GM19351 (cell line): ENCODE measurements at regions not wholly inside any gene's neighbourhood (a gene's known extent, or its start where the extent isn't known, plus 50 kb on each side); places are given as distances from the start of the nearest gene placed in this dataset.
A peak's percentile ranks its signal among the peaks of the same experiment; 100 is the strongest.
"Not testable (repeated sequence)": the region's sequence is repeated elsewhere in the genome, so short reads cannot be mapped to it uniquely, and the experiment has no call there.

Source experiments
- ATAC-seq: cut with Tn5 transposase; IDR thresholded peaks from one replicate; pipeline ENCODE4 v1.9.1; 2021; ENCODE audit warnings: mild to moderate bottlenecking, moderate library complexity; ENCODE audit not compliant: unreplicated experiment

DNA sequence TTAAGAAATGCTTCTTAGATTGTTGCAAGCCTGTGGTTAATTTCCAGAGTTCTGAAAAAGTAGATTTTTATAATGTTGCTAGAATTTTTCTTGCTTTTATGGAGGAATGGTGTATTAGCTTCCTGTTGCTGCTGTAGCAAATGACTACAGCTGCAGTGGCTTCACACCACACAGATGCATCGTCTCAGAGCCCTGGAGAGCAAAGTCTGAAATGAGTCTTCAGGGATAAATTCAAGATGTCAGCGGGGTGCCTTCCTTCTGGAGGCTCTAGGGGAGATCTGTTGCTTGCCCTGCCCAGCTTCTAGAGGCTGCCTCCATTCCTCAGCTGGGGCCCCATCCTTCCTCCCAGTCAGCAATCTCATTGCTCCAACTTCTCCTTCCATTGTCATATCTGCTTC is 187.8 kb downstream of the ZNF516 start:
- ATAC-seq, result no peak

DNA sequence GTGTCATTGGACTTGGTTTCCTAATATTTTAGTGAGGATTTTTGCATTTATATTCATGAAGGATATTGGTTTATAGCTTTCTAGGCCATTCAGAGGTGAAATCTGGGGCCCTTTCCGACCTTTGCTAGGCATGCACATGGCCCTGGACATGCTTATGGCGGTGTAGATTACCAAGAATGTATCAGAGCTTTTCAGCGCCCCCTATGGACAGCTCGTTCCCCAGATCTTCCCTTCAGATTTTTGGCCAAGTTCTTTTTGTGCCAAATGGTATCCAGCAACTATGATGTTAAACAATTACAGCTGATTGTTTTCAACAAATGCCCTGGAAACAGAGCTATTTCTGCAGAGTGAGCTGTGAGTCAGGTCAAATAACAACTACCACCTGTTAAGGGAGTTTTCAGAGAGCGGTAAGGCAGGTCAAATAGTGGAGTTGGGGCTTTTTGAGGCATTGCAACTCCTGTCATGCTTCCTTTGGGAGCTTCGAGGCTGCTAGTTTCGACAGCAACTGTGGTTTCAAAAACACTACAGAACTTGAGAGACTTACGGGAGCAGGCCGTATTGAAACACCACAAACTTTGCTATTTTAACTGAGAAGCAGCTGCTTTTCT is 188.3 kb downstream of the ZNF516 start:
- ATAC-seq, result no peak

- ATAC-seq, result no peak
Observed at GRCh38 chr18:76285866-76286265, 209.2 kb downstream of the ZNF516 start.

DNA sequence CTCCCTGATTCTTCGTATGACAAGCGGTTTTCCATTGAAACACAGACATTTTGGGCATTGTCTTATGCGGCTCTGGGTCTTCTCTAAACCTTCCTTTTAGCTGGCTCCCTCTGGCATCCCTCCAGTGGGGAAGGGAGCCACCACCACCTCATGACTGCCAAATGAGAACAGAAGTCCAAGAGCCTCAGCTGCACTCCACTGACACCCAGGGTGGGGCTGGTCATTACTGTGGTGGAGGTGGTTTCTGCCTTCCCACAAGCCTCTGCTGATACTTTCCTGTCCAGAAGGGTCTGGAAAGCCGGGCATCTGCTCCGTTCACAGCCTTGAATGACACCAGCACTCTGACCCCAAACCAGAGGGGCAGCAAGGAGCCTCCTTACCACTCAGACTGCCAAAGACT is 213.5 kb downstream of the ZNF516 start:
- no peak for ATAC-seq

DNA sequence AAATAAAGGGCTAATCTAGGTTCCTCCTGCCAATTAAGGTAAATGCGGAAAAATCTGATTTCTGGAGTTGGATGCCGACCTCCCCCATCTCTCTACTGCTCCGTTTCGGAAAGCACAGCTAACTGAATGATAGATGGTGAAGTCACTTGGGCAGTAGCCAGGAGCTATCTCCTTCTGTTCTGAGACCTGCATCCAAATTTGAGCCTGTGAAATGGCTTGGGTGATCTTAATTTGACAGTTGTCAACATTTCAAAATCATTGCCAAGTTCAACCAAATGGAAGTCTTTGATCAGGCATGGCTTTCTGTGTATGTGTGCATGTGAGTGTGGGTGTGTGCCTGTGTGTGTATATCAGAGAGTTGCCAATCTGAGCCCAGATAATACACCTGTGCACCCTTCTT is 217.2 kb downstream of the ZNF516 start:
- no peak for ATAC-seq

DNA sequence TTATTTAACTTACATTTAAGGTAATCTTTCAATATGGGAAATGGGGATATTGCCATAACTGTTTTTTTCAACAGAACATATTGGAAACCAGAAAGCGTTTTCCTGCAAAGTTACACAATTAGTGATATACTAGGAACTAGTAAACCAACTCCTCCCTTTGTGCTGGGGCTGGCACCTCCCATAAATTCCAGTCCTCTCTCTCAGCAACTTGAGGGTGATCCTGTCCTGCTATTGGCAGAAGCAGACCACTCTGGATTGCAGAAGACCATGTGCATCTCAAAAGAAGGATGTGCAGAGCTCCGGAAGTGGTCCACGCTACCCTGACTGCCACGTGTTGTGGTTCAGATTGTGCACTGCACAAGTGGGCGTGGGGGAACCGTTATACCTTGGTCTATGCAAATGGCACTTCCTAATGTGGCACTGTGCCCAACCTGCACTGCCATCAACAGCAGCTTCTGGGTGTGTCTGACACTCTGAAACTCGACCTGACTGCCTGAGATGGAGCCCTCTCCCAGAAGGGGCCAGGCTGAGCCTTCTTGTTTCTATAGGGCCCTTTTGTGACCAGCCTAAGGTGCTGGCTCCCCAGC is 219.2 kb downstream of the ZNF516 start:
- ATAC-seq, result peak; percentile 49

DNA sequence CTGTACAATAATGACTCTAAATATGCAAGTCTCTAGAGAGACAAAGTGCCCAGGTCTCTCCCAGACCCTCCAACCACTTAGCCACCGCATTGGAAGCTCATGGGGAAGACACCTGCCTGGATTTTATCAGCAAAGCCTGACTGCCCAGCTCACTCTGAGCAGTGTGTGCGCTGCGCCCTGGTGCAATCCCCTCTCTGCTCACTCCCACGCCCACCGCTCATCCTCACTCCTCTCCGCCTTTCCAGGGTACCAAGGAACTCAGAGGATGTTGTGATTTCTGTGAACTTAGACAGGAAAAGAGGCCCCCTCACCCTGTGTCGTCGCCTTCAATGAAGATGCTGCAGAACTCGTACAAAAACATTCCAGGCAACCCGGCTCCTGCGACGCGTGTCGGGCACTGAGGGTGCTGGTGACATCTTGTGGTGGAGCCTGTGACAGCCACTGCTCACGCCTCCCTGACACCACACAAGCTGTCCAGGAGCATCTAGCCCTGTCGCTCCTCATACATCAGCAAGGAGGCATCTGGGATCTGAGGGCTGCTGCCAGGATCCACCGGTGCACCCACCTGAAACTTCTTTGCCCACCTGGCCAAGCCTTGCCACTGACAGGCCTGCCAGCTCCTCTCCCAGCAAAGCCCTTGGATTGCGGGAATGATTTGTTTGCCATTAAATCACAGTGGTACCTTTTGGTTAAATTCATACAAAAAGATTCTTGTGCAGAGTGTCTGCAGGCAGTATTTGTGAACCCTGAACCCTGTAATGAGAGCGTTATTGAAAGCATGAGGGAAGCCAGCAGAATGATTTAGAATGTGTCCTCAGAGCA is 220.4 kb downstream of the ZNF516 start:
- no peak for ATAC-seq

DNA sequence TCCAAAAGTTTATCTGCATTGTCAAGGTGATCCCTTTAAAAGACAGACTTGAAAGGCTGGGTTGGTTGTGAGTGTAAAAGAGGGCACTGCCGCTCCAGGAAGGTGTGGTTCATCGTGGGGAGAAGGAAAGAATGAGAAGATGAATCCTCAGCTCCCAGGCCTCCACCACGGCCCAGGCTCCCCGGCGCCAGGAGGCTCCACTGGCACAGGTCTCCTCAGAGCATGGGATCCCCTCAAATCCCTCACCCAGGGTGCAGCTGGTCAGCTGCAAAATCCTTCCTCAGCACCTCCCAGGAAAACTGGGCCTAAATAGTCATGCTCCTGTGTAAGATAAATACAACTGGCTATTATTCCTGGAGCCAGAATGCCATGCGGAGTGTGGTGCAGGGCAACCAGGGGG is 221.1 kb downstream of the ZNF516 start:
- no peak for ATAC-seq

DNA sequence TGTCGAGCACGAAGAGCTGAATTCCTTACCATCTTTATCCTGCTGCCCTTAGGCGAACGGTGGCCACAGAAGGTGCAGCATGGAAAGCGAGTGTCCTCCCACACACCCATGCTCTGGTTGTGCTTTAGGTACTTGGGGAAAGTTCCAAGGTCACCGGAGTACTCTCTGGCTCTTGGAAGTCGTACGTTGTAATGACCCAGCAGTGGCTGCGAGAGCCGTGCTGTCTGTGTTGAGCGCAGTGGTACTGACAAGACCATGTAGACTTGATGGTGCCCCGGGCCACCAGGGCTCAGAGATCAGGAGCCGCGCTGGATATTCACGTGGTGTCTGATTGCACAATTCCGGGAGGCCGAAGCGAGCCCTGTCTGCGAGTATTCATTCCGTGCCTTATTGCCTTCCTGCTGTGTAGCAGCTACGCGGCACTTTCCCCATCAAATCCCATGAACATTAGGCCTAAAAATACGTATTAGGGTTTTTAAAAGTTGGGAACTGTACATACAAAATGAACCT is 222.0 kb downstream of the ZNF516 start:
- ATAC-seq, result no peak

DNA sequence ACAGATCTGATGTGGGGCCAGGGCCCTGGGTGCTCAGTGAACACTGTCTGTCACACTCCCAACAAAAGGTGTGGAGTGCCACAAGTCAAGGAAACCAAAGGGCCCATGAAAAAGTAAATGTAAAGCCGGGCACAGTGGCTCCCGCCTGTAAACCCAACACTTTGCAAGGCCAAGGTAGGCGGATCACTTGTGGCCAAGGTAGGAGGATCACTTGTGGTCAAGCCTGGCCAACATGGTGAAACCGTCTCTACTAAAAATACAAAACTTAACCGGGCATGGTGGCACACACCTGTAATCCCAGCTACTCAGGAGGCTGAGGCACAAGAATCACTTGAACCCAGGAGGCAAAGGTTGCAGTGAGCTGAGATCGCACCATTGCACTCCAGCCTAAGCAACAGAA is 227.6 kb downstream of the ZNF516 start:
- not testable (repeated sequence) for ATAC-seq

- no peak for ATAC-seq
Observed at GRCh38 chr18:76266236-76266991, 228.6 kb downstream of the ZNF516 start.

GRCh38 chr18:76265497-76266235 is 229.4 kb downstream of the ZNF516 start:
- no peak for ATAC-seq

GRCh38 chr18:76264876-76265250 is 230.2 kb downstream of the ZNF516 start:
- ATAC-seq, result no peak

- ATAC-seq, result no peak
Observed at GRCh38 chr18:76264198-76264875, 230.7 kb downstream of the ZNF516 start.

DNA sequence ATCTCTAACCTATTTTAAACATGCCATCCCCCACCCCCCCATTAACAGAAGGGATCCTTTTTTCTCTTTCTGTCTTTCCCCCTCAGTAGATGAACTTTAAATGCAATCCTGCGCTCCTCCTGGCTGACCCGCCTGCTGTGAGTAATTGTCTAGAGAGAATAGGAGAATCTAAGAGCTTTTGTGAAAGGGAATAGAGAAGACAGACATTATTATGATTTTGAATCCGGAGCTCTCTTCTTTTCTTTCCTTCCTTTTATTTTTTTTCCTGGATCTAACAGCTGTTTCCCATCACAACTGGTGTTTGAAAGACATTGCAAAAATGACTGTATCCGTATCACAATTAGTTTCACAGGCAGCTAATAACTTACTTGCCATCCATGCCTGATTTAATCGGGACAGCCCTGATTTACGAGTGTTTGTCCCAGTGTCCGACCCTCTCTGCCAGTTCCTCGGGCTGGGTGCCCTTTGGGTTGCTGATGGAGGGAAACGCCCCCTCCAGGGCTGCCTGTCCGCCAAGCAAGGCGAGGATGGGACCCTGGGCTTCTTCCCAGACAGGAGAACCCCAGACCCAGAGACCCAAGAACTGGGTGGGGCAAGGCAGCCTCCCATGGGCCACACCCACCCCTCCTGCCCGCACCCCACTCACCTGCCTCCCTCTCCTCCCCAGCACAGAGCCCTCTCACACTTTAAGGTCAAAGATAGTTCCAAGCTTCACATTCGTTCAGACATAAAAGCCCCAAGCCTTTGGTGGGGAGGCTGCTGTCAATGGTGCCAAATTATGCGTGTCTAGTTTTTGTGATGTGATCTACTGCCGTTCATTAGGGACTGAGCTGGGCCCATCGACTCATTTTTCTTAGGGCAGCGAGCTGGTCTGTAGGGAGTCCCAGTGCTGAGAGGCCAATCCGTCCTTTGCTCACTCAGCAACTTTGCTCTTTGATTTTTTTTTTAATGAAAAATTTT is 231.7 kb downstream of the ZNF516 start:
- no peak for ATAC-seq

DNA sequence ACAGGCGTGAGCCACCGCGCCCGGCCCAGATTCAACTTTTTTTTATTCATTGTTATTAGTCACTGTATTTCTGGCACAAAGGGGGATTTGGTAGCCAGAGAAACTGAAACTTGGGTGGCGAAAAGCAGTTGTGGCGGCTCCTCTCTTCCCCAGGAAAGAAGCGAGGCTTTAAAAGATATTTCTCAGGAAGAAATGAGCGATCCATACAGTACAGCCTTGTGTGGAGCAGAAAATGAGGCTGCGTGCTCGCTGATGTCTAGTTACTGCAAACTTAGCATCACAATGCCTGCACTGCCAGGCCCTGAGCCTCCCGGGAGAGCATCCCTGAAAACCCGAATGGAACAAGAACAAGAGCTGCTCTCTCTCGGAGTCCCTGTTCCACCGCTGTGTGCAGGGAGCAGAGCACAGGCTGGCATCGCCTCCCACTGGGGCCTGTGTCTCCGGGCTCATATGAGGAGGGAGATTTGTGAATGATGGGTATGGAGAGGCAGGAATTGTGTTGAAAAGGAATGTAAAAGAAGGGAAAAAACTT is 234.0 kb downstream of the ZNF516 start:
- no peak for ATAC-seq

DNA sequence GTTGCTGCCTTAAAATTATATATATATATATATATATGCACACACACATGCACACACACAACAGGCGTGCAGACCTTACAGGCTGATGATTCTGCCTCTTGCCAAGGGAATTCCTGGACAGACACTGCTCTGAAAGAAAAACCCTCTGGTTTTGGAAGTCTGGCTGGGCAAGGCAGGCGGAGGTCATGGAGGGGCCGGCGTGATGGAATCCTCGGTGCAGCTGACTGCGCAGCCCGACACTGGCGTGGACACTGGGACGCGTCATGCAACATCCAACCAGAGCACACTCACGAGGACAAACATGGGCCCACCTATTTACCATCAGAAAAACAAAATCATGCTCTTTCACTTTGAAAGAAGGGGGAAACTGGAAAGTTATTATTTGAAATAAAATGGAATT is 235.3 kb downstream of the ZNF516 start:
- no peak for ATAC-seq

DNA sequence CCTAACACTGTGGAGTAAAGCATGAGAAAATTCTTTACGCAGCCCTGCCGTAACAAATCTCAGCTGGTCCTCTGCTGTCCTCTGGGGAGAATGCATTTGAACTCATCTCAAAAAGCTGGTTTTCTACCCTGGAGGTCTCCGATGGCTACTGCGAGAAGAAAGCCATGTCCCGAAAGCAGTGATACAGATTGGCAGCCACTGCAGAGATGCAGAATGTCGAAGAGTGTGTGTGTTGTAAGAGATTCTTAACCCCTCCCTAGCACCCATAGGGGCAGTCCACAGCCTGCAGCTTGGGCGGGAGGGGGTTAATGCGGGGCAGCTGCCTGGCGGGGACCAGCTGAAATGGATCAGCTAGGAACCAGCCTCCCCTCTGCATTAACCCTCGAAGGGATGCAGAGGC is 235.9 kb downstream of the ZNF516 start:
- ATAC-seq, result no peak

DNA sequence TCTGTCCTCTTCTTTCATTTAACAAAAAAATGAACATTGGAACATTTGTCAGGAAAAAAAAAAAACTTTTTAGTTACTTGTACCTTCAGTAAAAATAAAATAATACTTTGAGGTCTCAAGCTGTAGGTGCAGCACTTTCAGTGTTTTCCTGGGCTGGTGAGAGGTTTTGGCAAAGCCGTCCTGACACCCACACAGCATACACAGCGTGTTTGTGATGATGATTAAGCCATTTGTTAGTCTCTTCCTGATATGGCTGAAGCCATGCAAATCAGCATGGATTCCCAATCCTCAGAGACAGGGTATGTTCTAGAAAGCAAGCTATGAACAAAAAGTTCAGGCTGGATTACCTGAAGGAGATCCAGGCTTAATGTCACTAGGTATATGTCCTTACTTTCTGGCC is 236.8 kb downstream of the ZNF516 start:
- no peak for ATAC-seq
